HCT116 (cell line): ENCODE measurements at regions not wholly inside any gene's neighbourhood (a gene's known extent, or its start where the extent isn't known, plus 50 kb on each side); places are given as distances from the start of the nearest gene placed in this dataset.

ENCODE experiments used
- ATAC-seq: fragments of 200-7000 bp; cut with Tn5 transposase; 2 replicates; pipeline ENCODE4 v1.9.1; 2020; ENCODE audit warnings: mild to moderate bottlenecking, moderate library complexity
- BruUV-seq: library from RNA; stranded (reverse); fragments of 400-500 nt; replicated peaks from 2 replicates; lab custom pipeline; 2021; lab: Mats Ljungman, UMichigan
- CTCF ChIA-PET: fragments of 300-600 bp; sonication (Branson Sonifier 250); formaldehyde crosslinking; loops from one replicate; lab custom pipeline; 2021; ENCODE audit warnings: antibody characterized with exemption; lab: Charles Lee
- POLR2A ChIA-PET: fragments of 300-600, 350-600 bp; sonication (Branson Sonifier 250); formaldehyde crosslinking; loops from one replicate; lab custom pipeline; 2021; ENCODE audit warnings: antibody characterized with exemption; lab: Charles Lee
- RAD21 ChIA-PET, 2 experiments: fragments of 300-600 bp; sonication (Branson Sonifier 250); formaldehyde crosslinking; loops; one replicate each; lab custom pipeline; 2023; ENCODE audit warnings: low total read pairs in 2 of 2; ENCODE audit not compliant: uncharacterized antibody in 2 of 2, unreplicated experiment in 2 of 2, low non-redundant PET in 1 of 2; lab: Charles Lee
- DNase-seq: peaks from one replicate; pipeline ENCODE4 v3.0.0-alpha.2; 2010; ENCODE audit warnings: low read depth, low spot score
- H2AFZ ChIP-seq: fragments of 200-600 bp; shearing (Covaris generic), sonication (generic); 2 replicates; pipeline ENCODE4 v1.6.1; 2017; ENCODE audit warnings: low read depth, mixed run types, mixed read lengths, antibody characterized with exemption, low read length; ENCODE audit not compliant: poor library complexity, severe bottlenecking
- H3K27ac ChIP-seq: 2 replicates; pipeline ENCODE4 v1.5.1; 2012; ENCODE audit warnings: low read depth, low read length
- H3K27me3 ChIP-seq: fragments of 200-600 bp; sonication (generic); 2 replicates; pipeline ENCODE4 v1.6.1; 2016; ENCODE audit warnings: mixed run types, low read length, mixed read lengths; ENCODE audit not compliant: insufficient read depth
- H3K36me3 ChIP-seq, 2 experiments: fragments of 200-500 bp in 1 of 2; fragments of 200-600 bp in 1 of 2; sonication (Bioruptor generic) in 1 of 2; sonication (generic) in 1 of 2; 2 replicates each; pipeline versions ENCODE4 v1.5.1 to v1.6.1; 2014 to 2016; ENCODE audit warnings: low read length in 2 of 2, inconsistent platforms in 1 of 2, mixed read lengths in 1 of 2, mixed run types in 1 of 2; ENCODE audit not compliant: insufficient read depth in 2 of 2, control insufficient read depth in 1 of 2
- H3K4me1 ChIP-seq, 2 experiments: fragments of 200-600 bp in 1 of 2; sonication (generic) in 1 of 2; 2 replicates each; pipeline versions ENCODE4 v1.5.1 to v1.6.1; 2012 to 2017; ENCODE audit warnings: low read length in 2 of 2, inconsistent platforms in 1 of 2, mild to moderate bottlenecking in 1 of 2, mixed read lengths in 1 of 2, mixed run types in 1 of 2, moderate library complexity in 1 of 2; ENCODE audit not compliant: insufficient read depth in 2 of 2, control insufficient read depth in 1 of 2
- H3K4me2 ChIP-seq: fragments of 200-600 bp; sonication (generic); 2 replicates; pipeline ENCODE4 v1.6.1; 2017; ENCODE audit warnings: mixed run types, low read length, mixed read lengths
- H3K4me3 ChIP-seq, 2 experiments: fragments of 200-600 bp in 1 of 2; sonication (generic) in 1 of 2; replicated peaks in 1 of 2; 2 replicates each; pipeline ENCODE4 v1.5.1; 2011 to 2016; ENCODE audit warnings: low read length in 2 of 2, control low read depth in 1 of 2, low read depth in 1 of 2, mild to moderate bottlenecking in 1 of 2, mixed read lengths in 1 of 2, mixed run types in 1 of 2
- H3K79me2 ChIP-seq: fragments of 200-600 bp; sonication (generic); 2 replicates; pipeline ENCODE4 v1.6.1; 2017; ENCODE audit warnings: mild to moderate bottlenecking, mixed run types, low read length, moderate library complexity, mixed read lengths; ENCODE audit not compliant: insufficient read depth
- H3K9ac ChIP-seq: fragments of 200-600 bp; sonication (generic); 2 replicates; pipeline ENCODE4 v1.6.1; 2016; ENCODE audit warnings: low read length, mixed read lengths
- H3K9me2 ChIP-seq: fragments of 200-600 bp; sonication (generic), shearing (Covaris generic); 2 replicates; pipeline ENCODE4 v1.6.1; 2017; ENCODE audit warnings: mixed run types, mild to moderate bottlenecking, moderate library complexity; ENCODE audit not compliant: insufficient read depth
- H3K9me3 ChIP-seq, 2 experiments: fragments of 200-500 bp in 1 of 2; fragments of 200-600 bp in 1 of 2; sonication (Bioruptor generic) in 1 of 2; sonication (generic) in 1 of 2; 2 replicates each; pipeline ENCODE4 v1.6.1; 2014 to 2017; ENCODE audit warnings: low read length in 2 of 2, mixed read lengths in 2 of 2, inconsistent platforms in 1 of 2, low read depth in 1 of 2, mild to moderate bottlenecking in 1 of 2, mixed run types in 1 of 2, moderate library complexity in 1 of 2; ENCODE audit not compliant: control insufficient read depth in 1 of 2, insufficient read depth in 1 of 2
- H4K20me1 ChIP-seq: fragments of 200-600 bp; sonication (generic), shearing (Covaris generic); 2 replicates; pipeline ENCODE4 v1.6.1; 2017; ENCODE audit warnings: mixed run types, mild to moderate bottlenecking, moderate library complexity; ENCODE audit not compliant: insufficient read depth
- ATF3 ChIP-seq: IDR thresholded peaks from 2 replicates; pipeline ENCODE4 v1.6.1; 2012
- CEBPB ChIP-seq: IDR thresholded peaks from 2 replicates; pipeline ENCODE4 v1.6.1; 2012; ENCODE audit warnings: low read depth
- CTCF ChIP-seq, 3 experiments: fragments of 200-600 bp in 1 of 3; sonication (generic) in 1 of 3; IDR thresholded peaks in 2 of 3; conservative IDR thresholded peaks in 1 of 3; 2 replicates each; pipeline ENCODE4 v1.5.1; 2012 to 2017; ENCODE audit warnings: low read depth in 2 of 3, low read length in 2 of 3, antibody characterized with exemption in 1 of 3, borderline replicate concordance in 1 of 3, control low read depth in 1 of 3, mild to moderate bottlenecking in 1 of 3, mixed read lengths in 1 of 3, mixed run types in 1 of 3, moderate library complexity in 1 of 3; ENCODE audit not compliant: insufficient read depth in 1 of 3
- EGR1 ChIP-seq: IDR thresholded peaks from 2 replicates; pipeline ENCODE4 v1.6.1; 2012; ENCODE audit warnings: low read depth
- ELF1 ChIP-seq: IDR thresholded peaks from 2 replicates; pipeline ENCODE4 v1.6.1; 2012; ENCODE audit warnings: low read depth, borderline replicate concordance
- EZH2 ChIP-seq: fragments of 200-600 bp; sonication (generic); IDR thresholded peaks from 2 replicates; pipeline ENCODE4 v1.6.1; 2017; ENCODE audit warnings: antibody characterized with exemption, mixed run types
- EZH2phosphoT487 ChIP-seq: fragments of 200-600 bp; IDR thresholded peaks from 2 replicates; pipeline ENCODE4 v1.6.1; 2018; ENCODE audit warnings: antibody characterized with exemption, borderline replicate concordance
- FOSL1 ChIP-seq: IDR thresholded peaks from 2 replicates; pipeline ENCODE4 v1.6.1; 2012; ENCODE audit warnings: low read depth
- MAX ChIP-seq: IDR thresholded peaks from 2 replicates; pipeline ENCODE4 v1.6.1; 2012
- POLR2A ChIP-seq: IDR thresholded peaks from 2 replicates; pipeline ENCODE4 v1.7.0; 2011; ENCODE audit warnings: borderline replicate concordance; ENCODE audit not compliant: insufficient read depth, insufficient read length; ENCODE audit errors: extremely low read depth
- POLR2AphosphoS5 ChIP-seq: IDR thresholded peaks from 2 replicates; pipeline ENCODE4 v1.6.1; 2011; ENCODE audit warnings: mild to moderate bottlenecking, low read depth, low read length, moderate library complexity
- SIN3A ChIP-seq: IDR thresholded peaks from 2 replicates; pipeline ENCODE4 v1.6.1; 2012; ENCODE audit warnings: low read depth
- SP1 ChIP-seq: IDR thresholded peaks from 2 replicates; pipeline ENCODE4 v1.6.1; 2012; ENCODE audit warnings: low read depth
- SRF ChIP-seq: IDR thresholded peaks from 2 replicates; pipeline ENCODE4 v1.6.1; 2012; ENCODE audit warnings: low read depth
- TCF7L2 ChIP-seq: IDR thresholded peaks from 2 replicates; pipeline ENCODE4 v1.7.0; 2011; ENCODE audit warnings: borderline replicate concordance, inconsistent platforms; ENCODE audit not compliant: insufficient read depth, insufficient read length; ENCODE audit errors: extremely low read depth
- ZFX ChIP-seq: fragments of 450-650 bp; IDR thresholded peaks from 2 replicates; pipeline ENCODE4 v1.6.1; 2017
- ZNF274 ChIP-seq: fragments of 200-500 bp; sonication (Bioruptor generic); IDR thresholded peaks from 2 replicates; pipeline ENCODE4 v1.6.1; 2014; ENCODE audit warnings: mild to moderate bottlenecking, low read depth, low read length, inconsistent platforms
- intact Hi-C: fragments of 100-400 bp; cut with micrococcal nuclease; formaldehyde crosslinking; loops from 2 replicates; pipeline ENCODE4 v1.10.0; 2022

- TF ChIP-seq ATF3, result no peak
- no peak for TF ChIP-seq SIN3A
- no peak for TF ChIP-seq POLR2AphosphoS5
- no peak for TF ChIP-seq ELF1
- TF ChIP-seq SRF, result no peak
- BruUV-seq, result no TSS peak
- RAD21 ChIA-PET, result no interaction called here
- Histone ChIP-seq H3K36me3 (no peaks in the 10 kb centered on the region), H3K4me1 (no peaks in the 10 kb centered on the region), H3K27me3 (no peaks in the 10 kb centered on the region), H3K9me3 (no peaks in the 10 kb centered on the region), H2AFZ (no peak overlapping the region), H3K4me2 (no peak overlapping the region), H3K9me2 (no peaks in the 10 kb centered on the region), H3K4me3 (no peak overlapping the region), H3K9ac (no peak overlapping the region), H3K79me2 (no peaks in the 10 kb centered on the region), H4K20me1 (no peaks in the 10 kb centered on the region), H3K27ac (no peak overlapping the region)
- no peak for ATAC-seq
- DNase-seq, result no peak
- CTCF ChIA-PET, result no interaction called here
- POLR2A ChIA-PET, result no interaction called here
- intact Hi-C loops, result no loop called here
Observed at GRCh38 chr21:38968887-38969543, 163.3 kb downstream of the ETS2 start.

GRCh38 chr21:38965910-38966504 is 160.3 kb downstream of the ETS2 start:
- Histone ChIP-seq H4K20me1 (no peaks in the 10 kb centered on the region), H3K27me3 (no peaks in the 10 kb centered on the region), H3K27ac (no peak overlapping the region), H3K4me3 (no peak overlapping the region), H3K79me2 (no peaks in the 10 kb centered on the region), H3K4me1 (no peaks in the 10 kb centered on the region), H3K9me3 (no peaks in the 10 kb centered on the region), H3K4me2 (no peak overlapping the region), H3K9me2 (no peaks in the 10 kb centered on the region), H3K36me3 (no peaks in the 10 kb centered on the region), H3K9ac (no peak overlapping the region), H2AFZ (no peak overlapping the region)
- CTCF ChIA-PET, result no interaction called here
- ATAC-seq, result peak; percentile 50
- intact Hi-C loops, result no loop called here
- POLR2A ChIA-PET, result no interaction called here
- no TSS peak for BruUV-seq
- DNase-seq, result no peak
- RAD21 ChIA-PET, result no interaction called here
- TF ChIP-seq CEBPB (no peak), ATF3 (no peak), FOSL1 (no peak), EZH2 (no peak), POLR2AphosphoS5 (no peak), POLR2A (no peak), EGR1 (no peak), EZH2phosphoT487 (no peak), SRF (no peak), TCF7L2 (no peak), MAX (no peak), ZFX (no peak), SP1 (no peak), ELF1 (no peak), ZNF274 (no peak), CTCF (IDR thresholded peaks at IDR 0.05 in 2 of 3, conservative IDR thresholded peaks at IDR 0.05 in 1 of 3; ENCODE audit: borderline replicate concordance in 1 of 3, insufficient read depth in 1 of 3, low read depth in 2 of 3, low read length in 2 of 3) (no peak)
